ENCODE measurements at regions not wholly inside any gene's neighbourhood (a gene's known extent, or its start where the extent isn't known, plus 50 kb on each side); places are given as distances from the start of the nearest gene placed in this dataset.
"Not testable (repeated sequence)": the region's sequence is repeated elsewhere in the genome, so short reads cannot be mapped to it uniquely, and the experiment has no call there.

DNA sequence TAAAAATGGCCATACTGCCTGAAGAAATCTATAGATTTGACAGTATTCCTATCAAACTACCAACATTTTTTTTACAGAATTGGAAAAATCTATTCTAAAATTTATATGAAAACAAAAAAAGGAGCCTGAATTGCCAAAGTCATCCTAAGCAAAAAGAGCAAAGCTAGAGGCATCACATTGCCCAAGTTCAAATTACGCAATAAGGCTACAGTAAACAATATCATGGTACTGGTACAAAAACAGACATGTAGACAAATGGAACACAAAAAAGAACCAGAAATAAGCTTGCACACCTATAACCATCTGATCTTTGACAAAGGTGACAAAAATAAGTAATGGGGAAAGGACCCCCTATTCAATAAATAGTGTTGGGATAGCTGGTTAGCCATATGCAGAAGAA is 50.2 kb upstream of the THSD7B start:
- DNase-seq: no peak

DNA sequence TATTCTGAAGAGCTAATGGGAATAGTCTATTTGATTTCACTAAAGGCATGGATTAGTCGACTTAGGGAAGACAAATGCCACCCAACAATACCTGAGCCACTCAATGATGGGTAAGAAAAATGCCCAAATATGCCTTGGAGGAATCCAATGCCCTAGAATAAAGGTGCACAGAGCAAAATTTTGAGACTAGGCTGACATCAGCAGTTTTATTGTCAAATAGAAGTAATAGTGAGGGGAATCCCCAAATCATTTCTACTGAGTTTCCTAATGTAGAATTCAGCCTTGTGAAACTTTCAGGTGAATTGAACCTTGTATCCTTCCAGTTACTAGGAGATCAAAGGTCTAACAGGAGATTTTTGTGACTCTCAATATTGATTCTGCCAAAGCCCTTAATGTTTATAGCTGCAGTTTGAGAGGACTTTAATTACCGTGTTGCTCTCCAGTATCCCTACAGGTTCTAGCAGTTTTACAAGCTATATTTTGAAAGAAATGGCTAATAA is 50.8 kb upstream of the THSD7B start:
- DNase-seq: no peak

DNA sequence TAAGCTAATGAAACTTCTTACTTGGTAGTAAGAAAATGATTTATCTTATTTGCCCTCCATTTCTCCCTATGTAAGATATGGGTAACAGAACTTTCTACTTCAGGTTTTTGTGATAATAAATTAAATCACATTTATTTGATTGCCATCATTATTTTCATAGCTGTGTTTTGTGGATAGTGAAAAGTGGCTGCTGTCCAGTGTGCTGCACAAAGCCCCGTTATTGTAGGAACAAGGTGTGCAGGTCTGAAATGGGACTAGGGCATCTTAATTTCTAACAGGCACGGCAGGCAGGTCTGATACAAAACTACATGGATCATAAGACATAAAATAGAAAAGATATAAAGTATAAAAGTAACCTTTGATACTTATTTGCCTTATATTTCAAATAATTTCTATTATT is 51.6 kb upstream of the THSD7B start:
- no peak for DNase-seq

DNA sequence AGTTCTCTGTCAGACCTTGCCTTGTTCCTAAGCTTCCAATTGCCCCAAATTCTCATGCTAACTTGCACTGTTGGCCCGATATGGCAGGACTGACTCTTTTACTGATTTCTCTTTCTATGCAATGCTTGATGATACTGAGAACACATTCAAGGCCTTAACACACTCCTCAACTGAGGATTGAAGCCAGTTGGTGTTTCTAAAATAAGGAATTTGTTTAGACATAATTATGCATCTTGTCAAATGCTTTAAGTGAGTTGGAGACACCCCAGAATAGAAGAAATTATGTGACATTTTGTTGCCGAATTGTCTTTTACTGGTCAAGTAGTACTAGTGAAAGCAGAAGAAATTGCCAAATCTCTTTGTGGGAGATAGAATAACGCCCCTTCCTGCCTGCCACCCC is 60.0 kb upstream of the THSD7B start:
- no peak for DNase-seq

DNA sequence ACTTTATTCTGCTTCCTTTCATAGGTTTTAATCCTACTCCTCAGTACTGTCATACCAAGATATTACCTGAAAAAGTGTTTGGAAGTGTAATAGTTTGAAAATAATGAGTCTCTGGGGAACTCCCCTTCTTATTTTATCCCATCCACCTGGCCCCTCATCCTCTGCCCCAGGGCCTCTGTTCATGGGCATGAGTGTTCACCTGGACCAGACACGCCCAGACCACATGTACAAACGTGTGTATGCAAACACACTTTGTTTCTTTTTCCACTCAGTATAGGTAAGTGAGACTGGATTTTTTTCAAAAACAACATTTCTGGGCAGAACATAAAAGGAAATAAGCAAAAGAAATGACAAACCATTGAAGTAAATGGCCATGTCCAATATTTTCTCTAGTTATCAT is 62.1 kb upstream of the THSD7B start:
- DNase-seq: no peak

DNA sequence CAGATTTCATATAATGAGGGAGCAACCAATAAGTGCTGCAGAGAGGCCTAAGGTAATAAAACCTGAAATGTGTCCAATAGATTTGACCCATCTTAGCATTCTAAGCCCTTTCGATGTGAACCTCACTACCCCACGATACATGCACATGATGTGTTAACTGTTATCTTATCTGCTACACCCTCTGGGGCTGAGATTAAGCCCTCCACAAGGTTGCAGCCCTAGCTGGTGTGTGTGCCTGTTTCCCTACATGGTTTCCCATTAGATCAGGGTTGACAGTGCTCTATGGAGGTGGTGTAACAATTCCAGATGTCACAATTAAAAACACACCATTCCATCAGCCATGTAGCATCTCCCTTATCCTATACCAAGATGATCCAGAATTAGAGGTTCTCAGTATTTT is 68.9 kb upstream of the THSD7B start:
- no peak for DNase-seq

DNA sequence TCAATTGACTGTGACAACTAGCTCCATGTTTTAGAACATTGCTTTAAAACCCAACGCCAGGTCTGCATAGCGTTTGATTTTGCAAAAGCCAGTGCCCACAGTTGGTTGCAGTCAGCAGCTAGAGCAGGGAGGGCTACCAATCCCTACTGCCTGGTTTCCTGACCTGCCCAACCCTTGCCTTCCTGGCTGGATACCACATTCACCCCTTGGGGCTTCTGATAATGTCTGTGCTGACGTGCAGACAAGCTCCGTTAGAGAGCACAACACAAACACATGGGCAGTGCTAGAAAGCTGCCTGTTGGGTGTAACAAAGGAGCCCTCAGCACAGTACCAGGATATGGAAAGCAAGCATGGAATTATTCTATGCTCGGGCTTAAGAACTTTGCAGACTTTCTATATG is 71.4 kb upstream of the THSD7B start:
- DNase-seq: no peak

DNA sequence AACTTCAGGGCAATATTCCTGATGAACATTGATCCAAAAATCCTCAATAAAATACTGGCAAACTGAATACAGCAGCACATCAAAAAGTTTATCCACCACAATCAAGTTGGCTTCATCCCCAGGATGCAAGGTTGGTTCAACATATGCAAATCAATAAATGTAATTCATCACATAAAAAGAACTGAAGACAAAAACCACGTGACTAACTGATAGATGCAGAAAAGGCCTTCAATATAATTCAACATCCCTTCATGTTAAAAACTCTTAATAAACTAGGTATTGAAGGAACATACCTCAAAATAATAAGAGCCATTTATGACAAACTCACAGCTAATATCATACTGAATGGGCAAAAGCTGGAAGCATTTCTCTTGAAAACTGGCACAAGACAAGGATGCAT is 85.3 kb upstream of the THSD7B start:
- not testable (repeated sequence) for DNase-seq

DNA sequence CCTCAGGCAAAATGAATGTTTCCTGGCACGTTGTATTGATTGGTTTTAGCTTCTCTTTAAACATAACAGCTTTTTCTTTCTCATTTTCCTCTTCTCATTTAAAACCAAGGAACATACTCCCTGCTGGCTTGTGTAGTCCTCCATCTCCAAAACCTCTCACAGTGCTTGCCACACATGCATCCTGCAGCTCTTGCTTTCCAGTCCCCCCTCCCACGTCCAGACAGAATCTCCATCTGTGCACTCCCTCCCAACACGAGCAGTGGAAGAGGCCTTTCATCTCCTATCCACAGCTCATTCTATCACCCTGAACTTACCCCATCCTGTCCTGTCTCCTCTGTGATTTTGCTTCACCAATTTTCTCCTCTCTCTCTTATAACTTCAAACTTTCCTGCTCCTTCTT is 99.6 kb upstream of the THSD7B start:
- no peak for DNase-seq

DNA sequence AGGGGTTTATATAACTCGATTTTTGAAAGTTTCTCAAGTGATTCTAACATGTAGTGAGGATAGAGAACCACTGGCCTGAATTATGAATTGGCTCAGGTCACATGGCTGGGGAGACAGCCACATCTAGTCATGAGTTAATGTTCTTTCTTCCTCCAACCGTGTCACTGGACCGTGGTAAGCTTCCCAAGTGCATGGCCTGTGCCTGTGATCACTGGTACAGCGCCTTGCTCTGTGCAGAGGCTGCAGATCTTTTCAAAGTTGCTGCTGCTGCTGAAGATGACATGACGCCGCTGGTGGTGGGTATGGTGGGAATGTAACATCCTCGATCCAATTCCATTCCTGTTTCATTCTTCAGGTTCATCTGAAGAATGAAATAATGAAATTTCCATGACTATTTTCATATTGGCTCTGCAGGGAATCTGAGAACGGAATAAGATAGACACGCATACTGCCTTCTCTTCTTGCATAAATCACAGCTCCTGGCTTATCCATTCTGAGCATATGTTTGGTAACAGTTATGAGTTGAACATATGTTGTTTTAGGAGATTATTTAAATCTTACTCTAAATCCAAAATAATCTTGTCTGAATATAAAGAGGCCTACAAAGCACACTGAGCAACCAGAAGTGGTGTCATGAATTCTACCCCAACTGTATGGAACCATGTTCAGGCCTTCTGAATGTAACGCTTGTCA is 100.5 kb upstream of the THSD7B start:
- no peak for DNase-seq

DNA sequence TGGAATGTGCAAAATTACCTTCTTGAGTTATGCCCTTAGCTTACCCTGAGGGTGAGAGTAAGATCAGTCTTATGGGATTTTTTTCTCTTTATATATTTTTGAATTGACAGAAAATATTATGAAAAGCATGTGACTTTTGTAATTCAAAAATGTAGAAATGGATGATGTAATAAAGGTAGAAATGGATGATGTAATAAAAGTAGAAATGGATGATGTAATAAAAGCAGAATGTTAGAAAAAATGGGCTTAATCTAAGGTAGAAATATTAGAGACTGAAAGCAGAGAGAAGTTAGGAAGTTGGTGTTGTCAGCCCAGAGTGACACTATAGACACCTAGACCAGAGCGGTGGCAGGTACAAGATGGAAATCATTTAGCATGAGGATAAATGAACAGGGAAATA is 107.1 kb upstream of the THSD7B start:
- DNase-seq: no peak

DNA sequence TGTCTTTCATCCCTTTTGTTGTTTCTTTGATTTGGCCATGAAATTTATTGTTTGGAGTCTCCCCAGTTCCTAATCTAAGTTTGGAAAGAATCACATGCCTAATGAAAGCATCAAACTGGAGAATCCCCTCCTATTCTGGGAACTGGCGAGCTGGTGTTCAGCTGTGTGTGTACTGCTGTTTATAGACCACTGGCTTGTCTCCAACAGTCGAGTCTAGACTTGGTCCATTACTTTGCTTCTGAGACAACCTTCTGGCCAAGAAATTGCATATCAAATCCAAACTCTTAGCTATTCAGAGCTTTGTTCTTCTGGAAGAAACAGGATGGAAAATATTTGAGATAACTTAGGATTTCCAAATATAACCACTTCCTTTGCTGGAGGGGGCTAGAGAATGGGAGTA is 111.5 kb upstream of the THSD7B start:
- no peak for DNase-seq

DNA sequence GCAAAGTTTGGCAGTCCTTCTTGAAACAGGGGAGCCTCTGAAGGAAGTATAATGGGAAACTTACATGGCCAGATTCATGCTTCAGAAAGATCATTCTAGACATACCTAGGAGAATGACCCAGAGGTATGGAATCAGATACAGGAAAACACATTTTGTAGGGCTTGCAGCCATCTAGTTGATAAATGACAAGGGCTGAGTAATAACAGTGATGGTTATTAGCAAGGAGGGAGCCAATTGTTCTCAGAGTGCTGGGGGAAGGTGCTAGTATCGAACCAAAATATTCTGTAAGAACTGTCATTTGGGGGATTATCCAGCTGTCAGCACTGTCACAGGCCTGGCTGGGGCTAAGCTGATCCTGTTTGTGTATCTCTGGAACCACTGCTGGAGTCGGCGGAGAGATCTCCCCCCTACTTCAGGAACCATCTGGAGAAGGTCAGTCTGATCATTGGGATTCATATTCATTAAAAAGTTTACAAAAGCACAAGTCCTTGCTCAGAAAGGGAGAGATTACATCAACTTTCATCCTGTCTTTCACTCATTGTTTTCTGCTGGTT is 113.8 kb upstream of the THSD7B start:
- DNase-seq: no peak

DNA sequence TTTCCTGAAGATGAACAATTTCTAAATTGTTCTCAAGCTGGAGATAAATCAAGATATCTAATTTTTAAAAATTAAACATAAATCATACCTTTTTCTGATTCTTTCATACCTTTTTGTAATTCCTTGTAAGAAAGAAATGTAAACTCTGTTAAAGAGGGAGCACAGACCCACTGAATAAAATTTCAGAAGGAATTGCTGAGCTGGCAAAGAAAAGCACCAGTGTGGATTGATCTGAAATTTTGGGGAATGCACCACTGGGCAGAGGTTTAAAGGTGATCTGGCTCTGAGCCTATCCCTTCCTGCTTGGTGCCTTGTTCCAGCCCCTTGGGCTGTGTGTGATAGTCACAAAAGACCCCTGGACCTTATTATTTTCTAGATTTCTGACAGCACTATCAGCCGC is 118.3 kb upstream of the THSD7B start:
- no peak for DNase-seq

DNA sequence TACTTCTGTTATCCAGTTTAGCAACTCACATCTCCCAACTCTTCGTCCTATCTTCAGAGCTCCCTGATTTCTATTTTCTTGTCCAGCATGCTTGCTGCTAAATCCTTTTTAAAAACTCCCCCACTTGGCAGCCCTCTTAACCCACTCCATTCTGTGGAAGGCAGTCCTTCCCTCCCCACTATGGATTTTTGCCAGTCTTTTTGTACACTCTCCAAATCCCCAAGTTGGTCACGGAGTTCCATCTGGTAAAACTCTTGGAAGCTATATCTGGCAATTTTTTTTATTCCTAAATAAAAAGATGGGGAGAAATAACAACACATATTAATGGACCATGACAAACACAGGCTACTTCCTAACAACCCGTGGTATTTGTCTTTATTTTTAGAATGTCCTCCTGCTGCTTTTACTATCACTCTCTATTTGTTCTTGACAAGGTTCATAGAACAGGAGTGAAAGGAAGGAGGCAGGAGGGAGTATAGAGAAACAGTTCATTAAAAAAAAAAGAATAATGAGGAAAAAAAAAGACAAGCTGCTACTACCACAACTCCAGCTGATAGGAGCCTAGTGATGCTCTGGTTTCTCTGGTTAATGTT is 120.0 kb upstream of the THSD7B start:
- no peak for DNase-seq

DNA sequence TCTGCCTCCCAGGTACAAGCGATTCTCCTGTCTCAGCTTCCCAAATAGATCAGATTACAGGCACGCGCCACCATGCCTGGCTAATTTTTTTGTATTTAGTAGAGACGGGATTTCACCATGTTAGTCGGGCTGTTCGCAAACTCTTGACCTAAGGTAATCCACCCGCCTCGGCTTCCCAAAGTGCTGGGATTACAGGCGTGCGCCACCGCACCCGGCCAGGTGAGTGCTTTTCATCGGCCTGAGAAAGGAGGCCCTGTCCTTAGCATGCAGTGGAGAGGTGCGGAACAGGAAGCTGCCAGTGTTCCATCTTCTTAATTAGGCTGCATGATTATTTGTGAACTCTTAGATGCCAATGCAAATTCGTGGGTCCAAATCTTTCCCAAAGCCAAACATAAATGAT is 125.7 kb upstream of the THSD7B start:
- DNase-seq: no peak

DNA sequence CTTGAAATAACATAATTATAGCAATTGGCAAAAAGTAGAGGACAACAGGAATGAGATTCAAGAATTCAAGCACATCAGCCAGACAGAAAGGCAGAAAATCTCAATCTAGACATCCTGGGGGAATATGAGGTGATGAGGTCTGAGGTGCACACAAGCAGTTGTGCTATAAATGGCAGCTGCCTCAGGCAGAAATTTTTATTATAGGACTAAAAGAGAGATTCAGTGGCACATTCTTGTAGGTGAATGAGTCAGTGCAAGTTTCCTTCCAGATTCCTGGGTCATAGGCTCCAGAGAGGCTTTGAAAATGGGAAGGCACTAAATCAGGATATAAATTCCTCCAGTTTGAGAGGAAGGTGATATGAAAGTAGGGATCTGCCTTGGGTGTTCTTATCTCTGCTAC is 127.2 kb upstream of the THSD7B start:
- DNase-seq: no peak

DNA sequence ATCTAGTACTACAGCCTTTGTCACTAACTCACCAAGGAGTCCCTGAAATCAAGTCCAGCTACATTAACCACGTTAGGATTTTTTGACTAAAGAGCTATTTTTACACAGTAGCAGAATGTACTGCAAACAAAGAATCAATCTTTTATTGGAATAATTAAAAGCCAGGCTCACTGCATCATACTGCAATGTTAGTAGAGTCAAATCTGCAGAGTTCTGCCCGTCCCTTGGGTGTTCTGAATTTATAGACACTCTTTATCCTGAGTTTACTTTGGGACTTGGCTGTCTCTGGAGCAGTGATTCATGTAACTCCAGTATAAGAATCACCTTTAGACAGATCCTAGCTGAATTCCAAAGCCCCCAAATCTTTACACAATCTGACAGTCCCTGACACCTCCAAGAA is 127.9 kb upstream of the THSD7B start:
- no peak for DNase-seq

DNA sequence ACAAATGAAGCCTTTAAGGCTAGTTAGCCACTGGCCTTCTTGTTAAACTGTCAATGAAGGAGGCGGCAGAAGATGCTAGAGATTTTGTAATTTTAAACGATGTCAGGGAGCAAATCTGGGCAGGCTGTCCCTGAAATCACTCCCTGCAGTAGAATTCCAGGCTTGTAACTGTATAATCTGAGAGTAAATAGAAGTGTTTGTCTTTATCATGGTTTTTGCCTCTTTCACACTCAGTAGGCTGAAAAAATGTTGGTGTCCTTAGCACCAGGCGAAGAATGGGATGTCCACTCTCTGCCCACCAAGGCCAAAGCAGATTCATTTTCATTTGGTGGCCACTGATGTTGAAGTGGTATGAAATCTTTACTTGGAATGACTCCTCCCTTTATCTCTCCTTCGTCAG is 136.9 kb upstream of the THSD7B start:
- DNase-seq: no peak

DNA sequence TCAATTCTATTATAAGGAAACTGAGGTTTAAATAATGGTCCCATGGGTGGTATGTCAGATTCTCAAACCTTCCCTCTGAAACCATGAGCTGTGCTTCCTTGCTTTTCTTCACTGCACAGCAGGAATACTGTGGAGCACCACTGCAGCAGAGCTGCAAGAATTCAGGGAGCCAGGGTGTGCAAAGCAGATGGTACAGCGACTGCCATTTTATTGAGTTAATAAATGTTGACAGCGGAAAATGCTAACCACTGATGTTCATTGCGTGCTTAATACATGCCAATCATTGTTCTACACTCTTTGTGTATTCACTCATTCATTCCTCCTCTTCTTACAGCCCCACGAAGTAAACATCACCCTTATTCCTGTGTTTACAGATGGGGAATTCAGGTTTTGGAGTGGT is 152.2 kb upstream of the THSD7B start:
- no peak for DNase-seq

DNA sequence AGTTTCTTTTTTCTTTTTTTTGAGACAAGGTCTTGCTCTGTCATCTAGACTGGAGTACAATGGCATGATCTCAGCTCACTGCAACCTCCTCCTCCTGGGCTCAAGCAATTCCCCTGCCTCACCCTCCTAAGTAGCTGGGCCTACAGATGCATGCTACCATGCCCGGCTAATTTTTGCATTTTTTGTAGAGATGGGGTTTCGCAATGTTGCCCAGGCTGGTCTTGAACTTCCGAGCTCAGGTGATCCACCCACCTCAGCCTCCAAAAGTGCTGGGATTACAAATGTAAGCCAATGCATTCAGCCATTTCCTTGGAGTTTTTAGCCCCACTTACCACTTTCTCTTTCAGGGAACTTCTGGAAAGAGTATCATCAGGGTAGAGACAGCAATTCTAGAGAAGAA is 153.3 kb upstream of the THSD7B start:
- no peak for DNase-seq

DNA sequence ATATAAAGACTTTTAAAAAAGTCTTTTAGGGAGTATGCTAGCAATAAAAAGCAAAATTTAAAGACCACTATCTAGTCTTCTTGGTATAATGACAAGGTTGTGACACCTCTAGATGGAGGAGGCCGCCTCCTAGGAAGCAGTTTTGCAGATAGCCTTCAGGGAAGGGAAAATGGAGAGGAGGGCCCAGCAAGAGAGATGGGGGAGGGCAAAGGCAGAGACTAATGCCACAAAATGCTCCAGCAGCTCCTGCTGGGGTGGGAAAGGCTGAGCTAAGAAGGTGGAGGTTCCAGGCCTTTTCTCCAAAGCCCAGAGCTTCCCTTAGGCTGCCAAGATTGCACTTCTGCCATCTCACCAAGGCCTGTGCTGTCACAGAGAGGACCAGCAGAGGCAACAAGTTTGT is 153.9 kb upstream of the THSD7B start:
- no peak for DNase-seq

DNA sequence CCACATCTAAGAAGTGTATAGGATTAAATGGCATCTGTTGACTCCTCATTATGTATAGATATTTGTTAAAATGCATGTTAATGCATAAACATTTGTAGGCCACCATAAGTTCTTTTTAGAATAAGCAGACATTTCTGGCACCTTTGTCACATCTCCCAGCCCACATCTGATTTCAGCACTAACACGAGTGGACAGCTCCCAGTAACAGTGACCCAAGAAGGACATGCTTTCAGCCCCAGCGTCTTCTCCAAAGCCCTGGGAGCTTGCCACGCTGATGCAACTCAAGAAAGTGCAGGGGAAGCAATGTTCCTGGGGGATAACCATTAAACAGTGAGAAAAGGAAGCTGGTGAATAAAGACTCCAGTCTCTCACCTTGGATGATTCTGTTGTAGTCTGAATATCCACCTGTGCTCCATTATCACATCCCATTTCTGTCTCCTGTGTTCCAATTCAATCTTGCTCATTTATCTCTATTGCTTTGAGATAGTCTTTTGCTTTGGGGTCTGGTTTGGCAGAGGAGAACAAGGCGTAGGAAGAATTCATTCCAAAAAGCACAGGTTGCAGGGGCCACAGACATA is 182.6 kb upstream of the THSD7B start:
- no peak for DNase-seq

DNA sequence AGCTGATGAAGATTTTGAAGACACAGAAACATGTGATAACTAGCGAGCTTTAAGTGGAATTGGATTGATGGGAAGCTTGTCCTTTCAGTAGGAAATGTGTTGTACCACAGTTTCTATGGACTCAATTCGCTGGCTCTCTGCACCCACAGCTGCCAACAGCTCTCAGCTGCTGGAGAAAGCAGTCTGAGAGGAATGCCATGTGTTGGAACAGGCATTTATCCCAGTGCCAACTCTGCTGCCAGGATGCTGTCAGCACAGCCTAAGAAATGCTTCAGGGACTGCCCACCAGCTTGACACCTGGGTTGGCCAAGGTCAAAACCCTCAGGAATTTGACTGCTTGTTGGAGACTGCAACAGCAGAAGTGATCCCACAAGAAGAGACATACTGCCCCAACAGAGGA is 193.0 kb upstream of the THSD7B start:
- DNase-seq: no peak
